GM21423 (cell line): ENCODE measurements at regions not wholly inside any gene's neighbourhood (a gene's known extent, or its start where the extent isn't known, plus 50 kb on each side); places are given as distances from the start of the nearest gene placed in this dataset.
"Not testable (repeated sequence)": the region's sequence is repeated elsewhere in the genome, so short reads cannot be mapped to it uniquely, and the experiment has no call there.

Experiments used
- ATAC-seq: cut with Tn5 transposase; IDR thresholded peaks from one replicate; pipeline ENCODE4 v1.9.1; 2021; ENCODE audit warnings: mild to moderate bottlenecking, moderate library complexity; ENCODE audit not compliant: unreplicated experiment

- ATAC-seq = no peak
Observed at GRCh38 chr7:149569726-149570422, 72.3 kb upstream of the ZNF746 start.

GRCh38 chr7:149569025-149569725 is 71.6 kb upstream of the ZNF746 start:
- ATAC-seq = no peak

DNA sequence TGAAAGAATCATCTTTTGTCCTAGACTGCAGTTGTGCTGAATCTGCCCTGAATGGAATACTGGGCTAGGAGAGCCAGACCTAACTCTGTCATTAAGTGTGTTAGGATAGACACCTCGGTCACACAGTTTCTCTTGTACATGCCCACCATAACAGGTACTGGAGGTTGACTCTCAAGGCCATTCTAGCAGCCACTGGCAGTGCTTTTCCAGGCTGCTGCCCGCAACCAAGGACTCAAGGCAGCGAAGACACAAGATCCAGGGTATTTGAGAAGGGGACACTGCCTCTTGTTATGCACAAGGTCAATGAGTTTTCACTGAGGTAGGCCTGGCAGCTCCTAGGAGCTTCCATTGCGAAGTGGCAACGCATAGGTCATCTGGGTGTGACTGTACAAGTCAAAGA is 70.6 kb upstream of the ZNF746 start:
- no peak for ATAC-seq

DNA sequence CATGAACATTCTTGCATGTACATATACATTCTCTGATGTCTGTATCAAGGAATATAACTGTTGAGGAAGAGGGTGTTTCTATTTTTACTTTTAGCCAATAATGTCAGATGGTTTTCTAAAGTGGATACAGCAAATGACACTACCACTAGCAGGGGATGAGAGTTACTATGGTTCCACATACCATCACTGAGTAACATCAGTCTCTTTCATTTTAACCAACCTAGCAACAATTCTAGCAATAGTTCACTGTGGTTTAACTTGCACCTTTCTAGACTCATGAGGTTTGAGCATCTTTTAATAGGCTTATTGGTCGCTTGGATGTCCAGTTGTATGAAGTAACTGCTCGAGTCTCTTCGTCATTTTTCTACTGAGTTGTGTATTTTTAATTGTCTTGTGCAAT is 68.5 kb upstream of the ZNF746 start:
- ATAC-seq = no peak

DNA sequence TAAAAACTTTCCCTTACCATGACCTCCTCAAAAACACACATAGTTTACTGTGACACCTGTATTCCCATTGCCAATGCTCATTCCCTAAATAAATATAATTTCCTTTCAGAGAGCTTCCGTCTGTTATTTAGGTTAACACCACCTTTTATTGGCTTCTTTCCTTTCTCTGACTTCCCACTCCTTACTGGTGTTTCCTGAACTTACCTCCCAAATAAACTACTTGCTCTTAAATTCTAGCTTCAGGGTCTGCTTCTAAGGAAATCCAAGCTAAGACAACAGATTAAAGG is 67.4 kb upstream of the ZNF746 start:
- ATAC-seq = no peak

- ATAC-seq = no peak
Observed at GRCh38 chr7:149564340-149565095, 66.9 kb upstream of the ZNF746 start.

- ATAC-seq = no peak
Observed at GRCh38 chr7:149562602-149563001, 65.0 kb upstream of the ZNF746 start.

DNA sequence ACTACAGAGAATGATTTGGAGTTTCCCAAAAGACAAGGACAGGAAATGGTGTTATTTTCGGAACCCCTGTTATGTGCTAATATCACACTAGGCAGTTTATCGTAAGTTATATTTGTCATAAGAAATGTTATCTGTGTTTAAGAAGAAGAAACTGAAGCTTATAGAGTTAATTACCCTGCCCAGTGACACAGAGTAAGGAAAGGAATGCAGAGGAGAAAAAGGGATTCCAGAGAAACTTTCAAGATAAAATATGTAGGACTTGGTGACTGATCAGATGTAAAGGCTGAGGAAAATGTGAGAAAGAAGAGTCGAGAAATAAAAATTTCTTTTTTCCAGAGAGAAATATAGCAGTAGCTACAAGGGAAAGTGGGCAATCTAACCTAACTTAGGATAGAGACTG is 63.5 kb upstream of the ZNF746 start:
- ATAC-seq = no peak

- no peak for ATAC-seq
Observed at GRCh38 chr7:149559711-149560110, 62.1 kb upstream of the ZNF746 start.

DNA sequence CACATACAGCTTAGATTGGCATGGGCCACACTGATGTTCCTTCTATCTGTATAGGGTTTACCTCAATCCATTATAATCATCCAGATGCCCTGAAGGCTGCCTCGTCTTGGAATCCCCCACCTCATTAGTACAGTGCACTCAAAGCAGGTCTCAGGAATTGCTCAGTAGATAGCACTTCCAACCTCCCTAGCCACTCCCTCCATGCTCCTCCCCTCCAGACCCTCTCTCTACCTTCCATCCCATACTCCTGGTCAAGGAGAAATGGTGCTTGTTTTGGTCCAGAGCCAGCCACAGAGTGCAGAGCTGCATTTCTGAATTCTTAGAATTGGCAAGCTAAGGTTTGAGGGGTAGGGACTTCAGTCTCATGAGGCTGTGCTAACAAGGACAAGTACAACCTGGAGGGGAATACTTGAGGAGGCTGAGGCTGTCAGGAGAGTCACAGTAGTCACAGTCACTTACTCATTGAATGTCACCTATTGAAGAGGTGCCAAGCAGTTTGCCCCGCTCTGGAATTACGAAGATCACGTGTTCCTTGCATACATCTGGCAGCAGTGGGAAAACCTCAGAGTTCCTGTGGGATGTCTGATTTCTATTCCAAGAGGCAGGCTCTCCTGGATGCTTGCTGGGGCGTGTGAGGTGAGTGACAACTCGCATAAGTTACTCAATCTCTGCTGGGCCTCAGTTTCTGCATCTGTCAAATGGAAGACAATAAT is 60.7 kb upstream of the ZNF746 start:
- ATAC-seq = no peak

DNA sequence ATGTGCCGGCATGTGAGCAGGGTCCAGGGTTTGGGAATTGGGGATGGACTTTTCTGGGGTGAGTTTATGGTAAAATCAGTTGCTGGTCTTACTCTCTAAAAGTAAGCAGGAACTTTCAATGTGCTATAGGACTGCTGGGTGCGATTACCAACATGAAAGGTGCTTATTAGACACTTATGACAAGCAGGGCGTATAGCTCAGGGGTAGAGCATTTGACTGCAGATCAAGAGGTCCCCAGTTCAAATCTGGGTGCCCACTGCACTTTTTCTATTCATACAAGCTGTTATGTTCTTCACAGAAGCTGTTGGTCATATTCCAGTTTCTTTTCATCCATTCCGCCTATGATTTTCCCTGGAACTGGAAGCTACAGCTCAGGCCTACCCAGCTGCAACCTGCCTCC is 58.9 kb upstream of the ZNF746 start:
- not testable (repeated sequence) for ATAC-seq

DNA sequence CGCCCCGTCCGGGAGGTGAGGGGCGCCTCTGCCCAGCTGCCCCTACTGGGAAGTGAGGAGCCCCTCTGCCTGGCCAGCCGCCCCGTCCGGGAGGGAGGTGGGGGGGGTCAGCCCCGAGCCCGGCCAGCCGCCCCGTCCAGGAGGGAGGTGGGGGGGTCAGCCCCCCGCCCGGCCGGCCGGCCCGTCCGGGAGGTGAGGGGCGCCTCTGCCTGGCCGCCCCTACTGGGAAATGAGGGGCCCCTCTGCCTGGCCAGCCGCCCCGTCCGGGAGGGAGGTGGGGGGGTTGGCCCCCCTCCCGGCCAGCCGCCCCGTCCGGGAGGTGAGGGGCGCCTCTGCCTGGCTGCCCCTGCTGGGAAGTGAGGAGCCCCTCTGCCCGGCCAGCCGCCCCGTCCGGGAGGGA is 57.2 kb upstream of the ZNF746 start:
- ATAC-seq = not testable (repeated sequence)

GRCh38 chr7:149553991-149554390 is 56.4 kb upstream of the ZNF746 start:
- ATAC-seq = not testable (repeated sequence)

- no peak for ATAC-seq
Observed at GRCh38 chr7:149552799-149553198, 55.2 kb upstream of the ZNF746 start.
